Mammary epithelial cell (primary cell): ENCODE measurements at regions not wholly inside any gene's neighbourhood (a gene's known extent, or its start where the extent isn't known, plus 50 kb on each side); places are given as distances from the start of the nearest gene placed in this dataset.

ENCODE experiments used
- CTCF ChIP-seq, 2 donors: IDR thresholded peaks in 1 of 2; conservative IDR thresholded peaks in 1 of 2; 2 replicates each; pipeline ENCODE4 v1.5.1; 2011 to 2012; ENCODE audit warnings: inconsistent platforms in 2 of 2, low read length in 2 of 2, mild to moderate bottlenecking in 2 of 2, control low read depth in 1 of 2, low read depth in 1 of 2; ENCODE audit not compliant: insufficient read depth in 1 of 2; ENCODE audit errors: extremely low read depth in 1 of 2
- EZH2 ChIP-seq: IDR thresholded peaks from 2 replicates; pipeline ENCODE4 v1.6.1; 2012; ENCODE audit warnings: low read length, inconsistent platforms, borderline replicate concordance

GRCh38 chr10:44834131-44834530 lies 77.0 kb upstream of the TMEM72 start:
- no peak for TF ChIP-seq CTCF (conservative IDR thresholded peaks at IDR 0.05 in 1 of 2, IDR thresholded peaks at IDR 0.05 in 1 of 2; ENCODE audit: extremely low read depth in 1 of 2, insufficient read depth in 1 of 2, low read depth in 1 of 2, low read length in 2 of 2)
- no peak for TF ChIP-seq EZH2
